NCI-H226 (cell line): ENCODE measurements at regions not wholly inside any gene's neighbourhood (a gene's known extent, or its start where the extent isn't known, plus 50 kb on each side); places are given as distances from the start of the nearest gene placed in this dataset.

Experiments used
- DNase-seq: peaks from one replicate; pipeline ENCODE4 v3.0.0-alpha.2; 2015

GRCh38 chr14:97618917-97619690 lies 821.9 kb downstream of the VRK1 start:
- DNase-seq = no peak

- DNase-seq = no peak
Measured at GRCh38 chr14:97620066-97620465, 822.9 kb downstream of the VRK1 start.

GRCh38 chr14:97624985-97625384 lies 827.8 kb downstream of the VRK1 start:
- DNase-seq = no peak

- no peak for DNase-seq
Measured at GRCh38 chr14:97625477-97625876, 828.3 kb downstream of the VRK1 start.

- no peak for DNase-seq
Measured at GRCh38 chr14:97626088-97626487, 828.9 kb downstream of the VRK1 start.

GRCh38 chr14:97630249-97630648 lies 833.1 kb downstream of the VRK1 start:
- DNase-seq = no peak

GRCh38 chr14:97633131-97633738 lies 836.1 kb downstream of the VRK1 start:
- no peak for DNase-seq

GRCh38 chr14:97634751-97635150 lies 837.6 kb downstream of the VRK1 start:
- no peak for DNase-seq

GRCh38 chr14:97638864-97639263 lies 841.7 kb downstream of the VRK1 start:
- no peak for DNase-seq

GRCh38 chr14:97640031-97640430 lies 842.8 kb downstream of the VRK1 start:
- no peak for DNase-seq

GRCh38 chr14:97641827-97642226 lies 844.6 kb downstream of the VRK1 start:
- no peak for DNase-seq

GRCh38 chr14:97642631-97643030 lies 845.4 kb downstream of the VRK1 start:
- DNase-seq = no peak

GRCh38 chr14:97644365-97644764 lies 847.2 kb downstream of the VRK1 start:
- DNase-seq = no peak

- DNase-seq = no peak
Measured at GRCh38 chr14:97649752-97650151, 852.6 kb downstream of the VRK1 start.

- DNase-seq = no peak
Measured at GRCh38 chr14:97655169-97655948, 858.2 kb downstream of the VRK1 start.

- DNase-seq = no peak
Measured at GRCh38 chr14:97657609-97658008, 860.4 kb downstream of the VRK1 start.

- DNase-seq = no peak
Measured at GRCh38 chr14:97687944-97688630, 890.9 kb downstream of the VRK1 start.

GRCh38 chr14:97688631-97689336 lies 891.6 kb downstream of the VRK1 start:
- no peak for DNase-seq

GRCh38 chr14:97692084-97692483 lies 894.9 kb downstream of the VRK1 start:
- DNase-seq = no peak

GRCh38 chr14:97695456-97695981 lies 898.3 kb downstream of the VRK1 start:
- DNase-seq = no peak

GRCh38 chr14:97697772-97698171 lies 900.6 kb downstream of the VRK1 start:
- DNase-seq = no peak

GRCh38 chr14:97699026-97699425 lies 901.8 kb downstream of the VRK1 start:
- DNase-seq = no peak
